CD4-positive, alpha-beta T cell (primary cell): ENCODE measurements at regions not wholly inside any gene's neighbourhood (a gene's known extent, or its start where the extent isn't known, plus 50 kb on each side); places are given as distances from the start of the nearest gene placed in this dataset.
"Not testable (repeated sequence)": the region's sequence is repeated elsewhere in the genome, so short reads cannot be mapped to it uniquely, and the experiment has no call there.

ENCODE experiments used
- ATAC-seq: fragments of 200-7000 bp; cut with Tn5 transposase; one replicate; pipeline ENCODE4 v1.10.0; 2022; ENCODE audit warnings: mild to moderate bottlenecking; ENCODE audit not compliant: poor library complexity
- CTCF ChIA-PET: fragments of 350-600 bp; sonication (Branson Sonifier 250); formaldehyde crosslinking; loops from one replicate; lab custom pipeline; 2021; ENCODE audit warnings: antibody characterized with exemption, inconsistent platforms; lab: Charles Lee
- POLR2A ChIA-PET: fragments of 350-600 bp; sonication (Branson Sonifier 250); formaldehyde crosslinking; loops from one replicate; lab custom pipeline; 2021; ENCODE audit warnings: antibody characterized with exemption, inconsistent platforms; lab: Charles Lee
- DNase-seq, 14 experiments: peaks; one replicate each; pipeline ENCODE4 v3.0.0-alpha.2; 2013 to 2020; ENCODE audit warnings: mixed read lengths in 2 of 14
- H3K27ac ChIP-seq, 2 donors: one replicate each; pipeline versions ENCODE4 v1.5.1 to v1.7.0; 2013; ENCODE audit warnings: low read length in 2 of 2, low read depth in 1 of 2, mild to moderate bottlenecking in 1 of 2
- H3K27me3 ChIP-seq, 2 experiments: 1 replicate in 1 of 2; 2 replicates in 1 of 2; pipeline versions ENCODE4 v1.6.1 to v1.7.0; 2013; ENCODE audit warnings: low read length in 2 of 2, control low read depth in 1 of 2, mild to moderate bottlenecking in 1 of 2, moderate library complexity in 1 of 2; ENCODE audit not compliant: insufficient read depth in 2 of 2, control insufficient read depth in 1 of 2
- H3K36me3 ChIP-seq: one replicate; pipeline ENCODE4 v1.6.1; 2013; ENCODE audit warnings: low read length, control low read depth; ENCODE audit not compliant: insufficient read depth
- H3K4me1 ChIP-seq: one replicate; pipeline ENCODE4 v1.6.1; 2013; ENCODE audit warnings: low read length, control low read depth; ENCODE audit not compliant: insufficient read depth
- H3K4me3 ChIP-seq: one replicate; pipeline ENCODE4 v1.5.1; 2013; ENCODE audit warnings: mild to moderate bottlenecking, low read length, moderate library complexity
- H3K9me3 ChIP-seq, 2 experiments: 1 replicate in 1 of 2; 2 replicates in 1 of 2; pipeline versions ENCODE4 v1.6.1 to v1.7.0; 2013; ENCODE audit warnings: low read length in 2 of 2, mild to moderate bottlenecking in 2 of 2, control low read depth in 1 of 2, moderate library complexity in 1 of 2; ENCODE audit not compliant: control insufficient read depth in 1 of 2, insufficient read depth in 1 of 2
- H3K27ac Mint-ChIP-seq: one replicate; pipeline ENCODE4 v1.8.0; 2020; ENCODE audit warnings: mixed read lengths
- H3K27me3 Mint-ChIP-seq: one replicate; pipeline ENCODE4 v1.8.0; 2021; ENCODE audit warnings: mixed read lengths
- H3K36me3 Mint-ChIP-seq: one replicate; pipeline ENCODE4 v1.8.0; 2021; ENCODE audit warnings: low read depth, mixed read lengths
- H3K4me1 Mint-ChIP-seq: one replicate; pipeline ENCODE4 v1.8.0; 2021; ENCODE audit warnings: low read depth, mixed read lengths
- H3K4me3 Mint-ChIP-seq: one replicate; pipeline ENCODE4 v1.8.0; 2020; ENCODE audit warnings: mild to moderate bottlenecking, mixed read lengths
- H3K9me3 Mint-ChIP-seq: one replicate; pipeline ENCODE4 v1.8.0; 2020; ENCODE audit warnings: mixed read lengths
- CTCF ChIP-seq: fragments of 200-600 bp; IDR thresholded peaks from one replicate; pipeline ENCODE4 v1.8.0; 2022; ENCODE audit warnings: antibody characterized with exemption, mild to moderate bottlenecking
- intact Hi-C, 2 experiments: fragments of 100-400 bp; cut with DNase I in 1 of 2; cut with micrococcal nuclease in 1 of 2; formaldehyde crosslinking; loops; one replicate each; pipeline versions ENCODE4 v1.15.1 to v1.9.0; 2023 to 2025; cut with DNase I, micrococcal nuclease

- Histone ChIP-seq H3K4me3 (no peak overlapping the region), H3K4me1 (no peaks in the 10 kb centered on the region), H3K27me3 (peaks cover 3 to 17% of the 10 kb centered on the region in 2 experiments), H3K9me3 (peaks cover 0 to 6% of the 10 kb centered on the region in 2 experiments), H3K27ac (no peak overlapping the region), H3K36me3 (no peaks in the 10 kb centered on the region)
- Mint-ChIP-seq H3K36me3 (no peaks in the 10 kb centered on the region), H3K27ac (no peak overlapping the region), H3K4me3 (no peak overlapping the region), H3K9me3 (peaks cover 2% of the 10 kb centered on the region), H3K27me3 (peaks cover 32% of the 10 kb centered on the region), H3K4me1 (no peaks in the 10 kb centered on the region)
- DNase-seq = no peak
- ChIA-PET CTCF (interaction anchor here (1.2 kb wide), 1 partner anchor 12 kb away, joined by 3 read pairs; no protein-coding TSS in a partner anchor), POLR2A (no interaction called here)
- intact Hi-C loops = no loop called here
- no peak for ATAC-seq
- TF ChIP-seq CTCF = no peak
These were observed 266.4 kb upstream of the DAB2 start for GRCh38 chr5:39691136-39691535.

DNA sequence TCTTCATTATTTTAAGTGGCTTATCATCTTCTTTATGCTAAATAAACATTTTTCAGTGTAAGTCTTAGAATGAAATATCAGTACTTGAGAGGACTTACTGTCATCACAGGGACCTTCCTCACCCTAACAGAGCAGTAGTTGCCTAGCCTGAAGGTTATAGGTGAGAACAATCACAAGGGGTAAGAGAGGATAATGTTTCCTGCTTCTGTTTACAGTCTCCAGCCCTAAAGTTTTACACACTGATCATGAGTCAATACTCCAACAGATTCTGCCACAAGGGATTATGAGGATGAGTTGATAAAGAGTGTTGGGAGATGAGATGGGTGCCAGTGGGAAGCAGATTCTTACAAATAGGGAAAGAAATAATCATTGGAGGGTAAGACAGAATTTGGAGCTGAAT, 265.1 kb upstream of the DAB2 start:
- Histone ChIP-seq H3K4me3 (no peak overlapping the region), H3K27ac (no peak overlapping the region), H3K4me1 (no peaks in the 10 kb centered on the region), H3K9me3 (peaks cover 0 to 6% of the 10 kb centered on the region in 2 experiments), H3K27me3 (peaks cover 3 to 15% of the 10 kb centered on the region in 2 experiments), H3K36me3 (no peaks in the 10 kb centered on the region)
- ChIA-PET POLR2A (no interaction called here), CTCF (no interaction called here)
- H3K27me3 Mint-ChIP-seq = peaks cover 28% of the 10 kb centered on the region
- no peak for DNase-seq
- peaks cover 2% of the 10 kb centered on the region for H3K9me3 Mint-ChIP-seq
- intact Hi-C loops = no loop called here
- H3K27ac Mint-ChIP-seq = no peak overlapping the region
- TF ChIP-seq CTCF = no peak
- H3K4me3 Mint-ChIP-seq = no peak overlapping the region
- H3K36me3 Mint-ChIP-seq = no peaks in the 10 kb centered on the region
- H3K4me1 Mint-ChIP-seq = no peaks in the 10 kb centered on the region
- no peak for ATAC-seq

GRCh38 chr5:39687924-39688323, 263.1 kb upstream of the DAB2 start:
- H3K4me3 Mint-ChIP-seq, POLR2A ChIA-PET, H3K4me1 ChIP-seq, H3K9me3 Mint-ChIP-seq, H3K36me3 ChIP-seq, H3K9me3 ChIP-seq, DNase-seq, H3K27ac ChIP-seq, ATAC-seq, CTCF ChIA-PET, H3K36me3 Mint-ChIP-seq, H3K27ac Mint-ChIP-seq, H3K4me1 Mint-ChIP-seq, H3K4me3 ChIP-seq, intact Hi-C loops: not testable (repeated sequence)
- H3K27me3 Mint-ChIP-seq = peaks cover 18% of the 10 kb centered on the region
- H3K27me3 ChIP-seq = peaks cover 0 to 11% of the 10 kb centered on the region in 2 experiments

GRCh38 chr5:39680213-39680612, 255.4 kb upstream of the DAB2 start:
- Mint-ChIP-seq H3K27me3 (peaks cover 17% of the 10 kb centered on the region), H3K4me3 (no peak overlapping the region), H3K36me3 (no peaks in the 10 kb centered on the region), H3K27ac (no peak overlapping the region), H3K4me1 (no peaks in the 10 kb centered on the region), H3K9me3 (peaks cover 3% of the 10 kb centered on the region)
- intact Hi-C loops = no loop called here
- DNase-seq = no peak
- no peaks in the 10 kb centered on the region for H3K36me3 ChIP-seq
- H3K27me3 ChIP-seq = no peaks in the 10 kb centered on the region
- TF ChIP-seq CTCF = no peak
- no peaks in the 10 kb centered on the region for H3K4me1 ChIP-seq
- H3K27ac ChIP-seq = no peak overlapping the region
- H3K4me3 ChIP-seq = no peak overlapping the region
- CTCF ChIA-PET = no interaction called here
- no peak for ATAC-seq
- no peaks in the 10 kb centered on the region for H3K9me3 ChIP-seq
- POLR2A ChIA-PET = no interaction called here
